ENCODE measurements at regions not wholly inside any gene's neighbourhood (a gene's known extent, or its start where the extent isn't known, plus 50 kb on each side); places are given as distances from the start of the nearest gene placed in this dataset.

- no peak overlapping the region for H3K27ac ChIP-seq
- TF ChIP-seq CTCF (conservative IDR thresholded peaks at IDR 0.05), result no peak
Measured at GRCh38 chr4:117968606-117969005, 65.7 kb upstream of the NDST3 start.

- no peak for TF ChIP-seq CTCF (conservative IDR thresholded peaks at IDR 0.05)
- no peak overlapping the region for H3K27ac ChIP-seq
Measured at GRCh38 chr4:117971403-117971802, 62.9 kb upstream of the NDST3 start.

GRCh38 chr4:117983541-117984365 is 50.5 kb upstream of the NDST3 start:
- no peak overlapping the region for H3K27ac ChIP-seq
- no peak for TF ChIP-seq CTCF (conservative IDR thresholded peaks at IDR 0.05)

GRCh38 chr4:117984366-117984680 is 50.0 kb upstream of the NDST3 start:
- no peak for TF ChIP-seq CTCF (conservative IDR thresholded peaks at IDR 0.05)

More at GRCh38 chr4:117984366-117984680, 50.0 kb upstream of the NDST3 start:
- H3K27ac ChIP-seq, result no peak overlapping the region
